Esophagus muscularis mucosa (tissue), 3 donors: ENCODE measurements at regions not wholly inside any gene's neighbourhood (a gene's known extent, or its start where the extent isn't known, plus 50 kb on each side); places are given as distances from the start of the nearest gene placed in this dataset.

ENCODE experiments used
- CTCF ChIP-seq, 3 experiments: fragments of 200-600 bp in 2 of 3; fragments of 450-650 bp in 1 of 3; sonication (generic) in 2 of 3; IDR thresholded peaks; one replicate each; pipeline ENCODE4 v1.5.1; 2017 to 2019; ENCODE audit warnings: antibody characterized with exemption in 3 of 3, mild to moderate bottlenecking in 2 of 3, moderate library complexity in 1 of 3
- EP300 ChIP-seq: sonication (generic); formaldehyde crosslinking; IDR thresholded peaks from one replicate; pipeline ENCODE4 v1.6.1; 2017; ENCODE audit warnings: antibody characterized with exemption

- TF ChIP-seq EP300 (no peak), CTCF (IDR thresholded peaks at IDR 0.05) (no peak)
Measured at GRCh38 chr5:73231246-73231778, 58.3 kb downstream of the TMEM174 start.
